ENCODE measurements at regions not wholly inside any gene's neighbourhood (a gene's known extent, or its start where the extent isn't known, plus 50 kb on each side); places are given as distances from the start of the nearest gene placed in this dataset.

DNA sequence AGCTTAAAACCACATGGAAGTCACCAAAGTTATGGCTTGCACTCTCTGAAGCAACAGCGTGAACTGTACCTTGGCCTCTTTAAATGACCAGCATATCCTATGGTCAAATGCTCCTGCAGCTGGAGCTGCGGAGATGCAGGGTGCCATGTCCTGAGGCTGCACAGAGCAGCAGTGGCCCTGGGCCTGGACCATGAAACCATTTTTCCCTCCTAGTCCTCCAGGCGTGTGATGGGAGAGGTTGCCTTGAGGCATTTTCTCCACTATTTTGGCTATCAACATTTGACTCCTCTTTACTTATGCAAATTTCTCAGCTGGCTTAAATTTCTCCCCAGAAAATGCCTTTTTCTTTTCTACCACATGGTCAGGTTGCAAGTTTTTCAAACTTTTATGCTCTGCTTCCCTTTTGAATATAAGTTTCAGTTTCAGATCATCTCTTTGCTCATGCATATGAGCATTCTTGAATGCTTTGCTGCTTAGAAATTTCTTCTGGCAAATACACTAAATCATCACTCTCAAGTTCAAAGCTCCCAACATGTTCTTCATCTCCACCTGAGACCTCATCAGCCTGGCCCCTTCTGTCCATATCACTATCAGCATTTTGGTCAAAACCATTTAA is 82.9 kb upstream of the TMEFF2 start:
- DNase-seq: no peak
- H3K9me3 Mint-ChIP-seq: no peaks in the 10 kb centered on the region
- H3K36me3 Mint-ChIP-seq: no peaks in the 10 kb centered on the region
- H3K4me1 Mint-ChIP-seq: peaks cover 7 to 13% of the 10 kb centered on the region in 2 donors
- no peaks in the 10 kb centered on the region for H3K27me3 Mint-ChIP-seq
- no peak overlapping the region for H3K27ac Mint-ChIP-seq
- no peak overlapping the region for H3K4me3 Mint-ChIP-seq
- ATAC-seq (replicated peaks): peak; percentile 23 to 44

GRCh38 chr2:192275632-192276031 is 80.9 kb upstream of the TMEFF2 start:
- Mint-ChIP-seq H3K4me3 (no peak overlapping the region), H3K9me3 (no peaks in the 10 kb centered on the region), H3K27ac (no peak overlapping the region), H3K36me3 (no peaks in the 10 kb centered on the region), H3K4me1 (peaks cover 7 to 13% of the 10 kb centered on the region in 2 donors), H3K27me3 (no peaks in the 10 kb centered on the region)
- no peak for ATAC-seq (replicated peaks)
- no peak for DNase-seq

DNA sequence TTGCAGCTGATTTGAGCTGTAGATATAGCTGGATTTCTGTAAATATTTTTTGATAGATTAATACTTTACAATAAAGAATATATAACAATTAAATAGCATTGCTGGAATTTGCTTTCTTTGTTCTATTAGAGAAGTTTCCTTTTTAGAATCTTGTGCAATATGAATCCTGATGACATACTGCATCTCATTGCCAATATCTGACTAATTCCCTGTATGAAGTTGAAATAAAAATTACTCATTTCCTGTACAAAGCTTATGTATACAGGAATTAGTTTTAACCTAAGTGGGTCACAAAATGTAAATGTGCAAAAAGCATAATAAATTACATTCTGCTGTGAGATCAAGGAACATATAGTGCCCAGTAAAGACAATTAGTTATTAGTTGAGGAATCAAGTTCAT is 72.8 kb upstream of the TMEFF2 start:
- Mint-ChIP-seq H3K27ac (no peak overlapping the region), H3K9me3 (no peaks in the 10 kb centered on the region), H3K4me1 (no peaks in the 10 kb centered on the region), H3K36me3 (no peaks in the 10 kb centered on the region), H3K27me3 (no peaks in the 10 kb centered on the region), H3K4me3 (no peak overlapping the region)
- ATAC-seq (replicated peaks): no peak
- DNase-seq: no peak

GRCh38 chr2:192265751-192266150 is 71.0 kb upstream of the TMEFF2 start:
- H3K36me3 Mint-ChIP-seq: no peaks in the 10 kb centered on the region
- ATAC-seq (replicated peaks) (no peak), DNase-seq (no peak)
- no peaks in the 10 kb centered on the region for H3K27me3 Mint-ChIP-seq
- no peak overlapping the region for H3K27ac Mint-ChIP-seq
- H3K9me3 Mint-ChIP-seq: no peaks in the 10 kb centered on the region
- no peaks in the 10 kb centered on the region for H3K4me1 Mint-ChIP-seq
- H3K4me3 Mint-ChIP-seq: no peak overlapping the region

DNA sequence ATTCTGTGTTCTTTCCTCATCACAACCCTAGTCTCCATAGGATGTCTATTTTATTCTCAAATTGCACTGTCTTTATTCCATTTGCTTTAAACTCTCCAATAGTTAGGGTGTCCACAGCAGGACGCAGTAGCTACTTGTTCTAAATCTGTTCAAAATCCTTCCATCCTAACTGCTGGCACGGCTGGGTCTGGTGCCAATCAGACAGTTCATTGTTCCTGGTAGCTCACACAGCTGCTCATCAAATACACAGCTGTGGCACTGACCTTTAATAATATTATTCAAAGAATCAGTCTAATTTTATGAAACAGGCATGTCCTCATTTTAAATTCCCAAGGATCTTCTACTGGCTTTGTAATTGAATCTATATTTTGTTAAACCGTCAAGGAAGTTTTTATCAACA is 59.7 kb upstream of the TMEFF2 start:
- Mint-ChIP-seq H3K27me3 (no peaks in the 10 kb centered on the region), H3K36me3 (no peaks in the 10 kb centered on the region), H3K4me1 (no peaks in the 10 kb centered on the region), H3K9me3 (no peaks in the 10 kb centered on the region), H3K27ac (no peak overlapping the region), H3K4me3 (no peak overlapping the region)
- no peak for ATAC-seq (replicated peaks)
- no peak for DNase-seq

GRCh38 chr2:192253692-192254091 is 59.0 kb upstream of the TMEFF2 start:
- no peak overlapping the region for H3K4me3 Mint-ChIP-seq
- H3K9me3 Mint-ChIP-seq: no peaks in the 10 kb centered on the region
- no peaks in the 10 kb centered on the region for H3K27me3 Mint-ChIP-seq
- no peak overlapping the region for H3K27ac Mint-ChIP-seq
- DNase-seq (no peak), ATAC-seq (replicated peaks) (no peak)
- H3K4me1 Mint-ChIP-seq: no peaks in the 10 kb centered on the region
- no peaks in the 10 kb centered on the region for H3K36me3 Mint-ChIP-seq

GRCh38 chr2:192250961-192251360 is 56.2 kb upstream of the TMEFF2 start:
- no peak for DNase-seq
- Mint-ChIP-seq H3K4me1 (no peaks in the 10 kb centered on the region), H3K27me3 (no peaks in the 10 kb centered on the region), H3K27ac (no peak overlapping the region), H3K9me3 (no peaks in the 10 kb centered on the region), H3K4me3 (no peak overlapping the region), H3K36me3 (no peaks in the 10 kb centered on the region)
- ATAC-seq (replicated peaks): no peak

DNA sequence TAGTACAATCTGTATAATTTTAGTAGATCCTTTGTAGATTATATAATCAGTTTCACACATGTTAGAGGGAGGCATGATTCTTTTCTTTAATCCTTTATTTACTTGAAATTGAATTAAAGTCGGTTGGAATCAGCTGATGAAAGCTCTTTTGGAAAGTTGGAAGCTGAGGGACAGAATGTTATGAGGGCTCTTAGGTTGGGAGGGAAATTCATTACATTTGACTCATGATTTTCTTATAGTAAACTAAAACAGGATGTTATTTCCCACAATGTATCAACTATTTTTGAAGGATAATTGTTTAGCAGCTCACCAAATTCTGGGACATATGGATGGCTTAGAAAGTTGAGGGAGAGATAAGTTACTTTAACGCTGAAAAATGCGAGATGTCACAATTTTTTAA is 52.7 kb upstream of the TMEFF2 start:
- Mint-ChIP-seq H3K36me3 (no peaks in the 10 kb centered on the region), H3K4me1 (no peaks in the 10 kb centered on the region), H3K9me3 (no peaks in the 10 kb centered on the region), H3K4me3 (no peak overlapping the region), H3K27ac (no peak overlapping the region), H3K27me3 (no peaks in the 10 kb centered on the region)
- no peak for DNase-seq
- ATAC-seq (replicated peaks): no peak

GRCh38 chr2:192246297-192246696 is 51.6 kb upstream of the TMEFF2 start:
- H3K4me3 Mint-ChIP-seq: no peak overlapping the region
- no peak for DNase-seq
- no peak overlapping the region for H3K27ac Mint-ChIP-seq
- no peaks in the 10 kb centered on the region for H3K9me3 Mint-ChIP-seq
- no peak for ATAC-seq (replicated peaks)
- H3K36me3 Mint-ChIP-seq: no peaks in the 10 kb centered on the region
- H3K27me3 Mint-ChIP-seq: no peaks in the 10 kb centered on the region
- H3K4me1 Mint-ChIP-seq: no peaks in the 10 kb centered on the region

DNA sequence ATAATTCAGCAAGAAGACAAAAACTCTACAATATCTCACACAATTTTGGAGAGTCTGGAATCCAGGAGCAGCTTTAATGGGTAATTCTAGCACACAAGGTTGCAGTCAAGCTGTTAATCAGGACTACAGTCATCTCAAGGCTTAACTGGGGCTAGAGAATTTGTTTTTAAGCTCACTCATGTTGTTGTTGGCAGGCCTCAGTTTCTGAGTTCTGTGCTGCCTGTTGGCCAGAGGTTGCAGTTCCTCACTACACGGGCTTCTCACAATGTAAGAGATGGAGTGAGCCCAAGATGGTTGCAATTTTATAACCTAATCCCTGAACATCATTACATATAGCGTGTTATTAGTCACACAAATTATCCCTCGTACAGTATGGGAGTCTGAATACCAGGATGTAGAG is 50.6 kb upstream of the TMEFF2 start:
- Mint-ChIP-seq H3K36me3 (no peaks in the 10 kb centered on the region), H3K9me3 (no peaks in the 10 kb centered on the region), H3K27me3 (no peaks in the 10 kb centered on the region), H3K4me3 (no peak overlapping the region), H3K27ac (no peak overlapping the region), H3K4me1 (no peaks in the 10 kb centered on the region)
- no peak for DNase-seq
- ATAC-seq (replicated peaks): no peak
